Neural progenitor cell (in vitro differentiated cells): ENCODE measurements at regions not wholly inside any gene's neighbourhood (a gene's known extent, or its start where the extent isn't known, plus 50 kb on each side); places are given as distances from the start of the nearest gene placed in this dataset.

Experiments used
- DNase-seq: peaks from one replicate; pipeline ENCODE4 v3.0.0-alpha.2; 2016; ENCODE audit warnings: low spot score
- H2AFZ ChIP-seq: fragments of 200-600 bp; sonication (generic); replicated peaks from 2 replicates; pipeline ENCODE4 v1.6.1; 2016; ENCODE audit warnings: antibody characterized with exemption
- H3F3A ChIP-seq: fragments of 200-600 bp; sonication (generic); 2 replicates; pipeline ENCODE4 v1.6.1; 2016; ENCODE audit warnings: antibody characterized with exemption, low read depth
- H3K27ac ChIP-seq: fragments of 200-600 bp; sonication (generic); 2 replicates; pipeline ENCODE4 v1.5.1; 2016; ENCODE audit warnings: mild to moderate bottlenecking
- H3K27me3 ChIP-seq: fragments of 200-600 bp; sonication (generic); 2 replicates; pipeline ENCODE4 v1.6.1; 2016; ENCODE audit warnings: mild to moderate bottlenecking, moderate library complexity
- H3K36me3 ChIP-seq: fragments of 200-600 bp; sonication (generic); 2 replicates; pipeline ENCODE4 v1.5.1; 2016
- H3K4me1 ChIP-seq: fragments of 200-600 bp; sonication (generic); 2 replicates; pipeline ENCODE4 v1.6.1; 2016; ENCODE audit warnings: mixed run types
- H3K4me2 ChIP-seq: fragments of 200-600 bp; sonication (generic); 2 replicates; pipeline ENCODE4 v1.6.1; 2016
- H3K4me3 ChIP-seq: fragments of 200-600 bp; sonication (generic); 2 replicates; pipeline ENCODE4 v1.5.1; 2016
- H3K79me2 ChIP-seq: fragments of 200-600 bp; sonication (generic); 2 replicates; pipeline ENCODE4 v1.6.1; 2016; ENCODE audit warnings: low read depth
- H3K9ac ChIP-seq: fragments of 200-600 bp; sonication (generic); 2 replicates; pipeline ENCODE4 v1.6.1; 2016
- H3K9me3 ChIP-seq: fragments of 200-600 bp; sonication (generic); 2 replicates; pipeline ENCODE4 v1.5.1; 2016; ENCODE audit warnings: low read depth
- H4K20me1 ChIP-seq: fragments of 200-600 bp; sonication (generic); 2 replicates; pipeline ENCODE4 v1.6.1; 2016; ENCODE audit warnings: low read depth
- H3K27ac Mint-ChIP-seq: 3 replicates; pipeline ENCODE4 v1.8.0; 2021; ENCODE audit warnings: mixed read lengths
- H3K27me3 Mint-ChIP-seq: 2 replicates; pipeline ENCODE4 v1.8.0; 2022; ENCODE audit warnings: low read depth, mild to moderate bottlenecking, inconsistent platforms, moderate library complexity, mixed read lengths; ENCODE audit not compliant: insufficient read depth
- H3K36me3 Mint-ChIP-seq: 3 replicates; pipeline ENCODE4 v1.8.0; 2021; ENCODE audit warnings: mixed read lengths
- H3K4me1 Mint-ChIP-seq: 3 replicates; pipeline ENCODE4 v1.8.0; 2021; ENCODE audit warnings: mixed read lengths
- H3K4me3 Mint-ChIP-seq: 3 replicates; pipeline ENCODE4 v1.8.0; 2021; ENCODE audit warnings: mild to moderate bottlenecking, moderate library complexity, mixed read lengths
- H3K9me3 Mint-ChIP-seq: 3 replicates; pipeline ENCODE4 v1.8.0; 2020; ENCODE audit warnings: mixed read lengths
- EZH2 ChIP-seq: fragments of 200-600 bp; sonication (generic); IDR thresholded peaks from 2 replicates; pipeline ENCODE4 v1.6.1; 2017; ENCODE audit warnings: antibody characterized with exemption, mild to moderate bottlenecking, moderate library complexity
- EZH2phosphoT487 ChIP-seq: fragments of 200-600 bp; sonication (generic); IDR thresholded peaks from 2 replicates; pipeline ENCODE4 v1.6.1; 2017; ENCODE audit warnings: antibody characterized with exemption
- TF ChIP-seq, protein P1 (sequence below): fragments of 200-600 bp; sonication (generic); IDR thresholded peaks from 2 replicates; pipeline ENCODE4 v1.5.1; 2017; ENCODE audit warnings: antibody characterized with exemption, mild to moderate bottlenecking

DNA sequence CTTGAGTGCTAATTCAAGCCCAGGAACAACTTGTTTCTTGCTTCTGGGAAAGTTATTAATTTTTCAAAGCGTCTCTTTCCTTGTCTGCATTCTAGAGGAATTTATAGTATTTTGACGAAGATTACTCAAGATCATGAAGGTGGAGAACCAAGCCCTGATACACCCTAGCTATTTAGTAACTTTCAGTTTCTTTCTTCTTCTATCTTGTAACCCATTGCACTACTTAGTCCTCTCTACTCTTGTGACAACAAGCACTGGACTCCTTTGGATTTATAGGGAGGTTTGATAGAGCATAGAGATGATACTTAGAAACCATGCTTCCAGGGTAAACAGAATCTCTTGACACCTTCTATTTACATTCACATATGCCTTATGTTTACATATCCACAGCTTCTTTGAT, 203.3 kb upstream of the GRM7 start:
- Histone ChIP-seq H3K27me3 (no peaks in the 10 kb centered on the region), H3F3A (no peaks in the 10 kb centered on the region), H3K4me2 (no peak overlapping the region), H3K79me2 (no peaks in the 10 kb centered on the region), H3K9ac (no peak overlapping the region), H3K36me3 (no peaks in the 10 kb centered on the region), H3K4me3 (no peak overlapping the region), H2AFZ (no peak overlapping the region), H4K20me1 (no peaks in the 10 kb centered on the region), H3K9me3 (no peaks in the 10 kb centered on the region), H3K4me1 (no peaks in the 10 kb centered on the region), H3K27ac (no peak overlapping the region)
- Mint-ChIP-seq H3K9me3 (peaks cover 20% of the 10 kb centered on the region), H3K4me1 (no peaks in the 10 kb centered on the region), H3K36me3 (no peaks in the 10 kb centered on the region), H3K27ac (no peak overlapping the region), H3K27me3 (peaks cover under 1% of the 10 kb centered on the region), H3K4me3 (no peak overlapping the region)
- no peak for DNase-seq
- TF ChIP-seq EZH2phosphoT487 (no peak), EZH2 (no peak)
- TF ChIP-seq, protein P1, sequence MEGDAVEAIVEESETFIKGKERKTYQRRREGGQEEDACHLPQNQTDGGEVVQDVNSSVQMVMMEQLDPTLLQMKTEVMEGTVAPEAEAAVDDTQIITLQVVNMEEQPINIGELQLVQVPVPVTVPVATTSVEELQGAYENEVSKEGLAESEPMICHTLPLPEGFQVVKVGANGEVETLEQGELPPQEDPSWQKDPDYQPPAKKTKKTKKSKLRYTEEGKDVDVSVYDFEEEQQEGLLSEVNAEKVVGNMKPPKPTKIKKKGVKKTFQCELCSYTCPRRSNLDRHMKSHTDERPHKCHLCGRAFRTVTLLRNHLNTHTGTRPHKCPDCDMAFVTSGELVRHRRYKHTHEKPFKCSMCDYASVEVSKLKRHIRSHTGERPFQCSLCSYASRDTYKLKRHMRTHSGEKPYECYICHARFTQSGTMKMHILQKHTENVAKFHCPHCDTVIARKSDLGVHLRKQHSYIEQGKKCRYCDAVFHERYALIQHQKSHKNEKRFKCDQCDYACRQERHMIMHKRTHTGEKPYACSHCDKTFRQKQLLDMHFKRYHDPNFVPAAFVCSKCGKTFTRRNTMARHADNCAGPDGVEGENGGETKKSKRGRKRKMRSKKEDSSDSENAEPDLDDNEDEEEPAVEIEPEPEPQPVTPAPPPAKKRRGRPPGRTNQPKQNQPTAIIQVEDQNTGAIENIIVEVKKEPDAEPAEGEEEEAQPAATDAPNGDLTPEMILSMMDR = no peak

DNA sequence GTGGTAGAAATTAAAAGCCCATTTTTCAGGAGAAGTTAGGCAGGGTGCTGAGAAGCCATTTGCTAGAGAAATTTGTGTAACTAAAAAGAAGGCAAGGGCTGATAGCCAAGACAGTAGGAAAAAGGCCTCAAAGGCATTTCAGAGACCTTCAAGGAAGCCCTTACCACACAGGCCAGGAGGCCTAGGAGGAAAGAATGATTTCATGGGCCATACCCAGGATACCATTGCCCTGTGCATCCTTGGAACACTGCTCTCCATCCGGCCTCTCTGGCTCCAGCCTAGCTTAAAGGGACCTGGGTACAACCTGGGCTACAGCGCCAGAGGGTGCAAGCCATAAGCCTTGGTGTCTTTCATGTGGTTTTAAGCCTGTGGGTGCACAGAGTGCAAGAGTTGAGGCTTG, 193.6 kb upstream of the GRM7 start:
- H3F3A ChIP-seq = no peaks in the 10 kb centered on the region
- no peak overlapping the region for H3K4me3 ChIP-seq
- H2AFZ ChIP-seq = no peak overlapping the region
- H3K9ac ChIP-seq = no peak overlapping the region
- DNase-seq = no peak
- H4K20me1 ChIP-seq = no peaks in the 10 kb centered on the region
- Mint-ChIP-seq H3K27me3 (no peaks in the 10 kb centered on the region), H3K4me3 (no peak overlapping the region), H3K36me3 (no peaks in the 10 kb centered on the region), H3K9me3 (peaks cover 9% of the 10 kb centered on the region), H3K27ac (no peak overlapping the region), H3K4me1 (no peaks in the 10 kb centered on the region)
- TF ChIP-seq EZH2phosphoT487 = no peak
- TF ChIP-seq, protein P1 = no peak
- TF ChIP-seq EZH2 = no peak
- H3K79me2 ChIP-seq = no peaks in the 10 kb centered on the region
- no peak overlapping the region for H3K4me2 ChIP-seq
- no peak overlapping the region for H3K27ac ChIP-seq
- H3K9me3 ChIP-seq = no peaks in the 10 kb centered on the region
- no peaks in the 10 kb centered on the region for H3K36me3 ChIP-seq
- no peaks in the 10 kb centered on the region for H3K4me1 ChIP-seq
- no peaks in the 10 kb centered on the region for H3K27me3 ChIP-seq

DNA sequence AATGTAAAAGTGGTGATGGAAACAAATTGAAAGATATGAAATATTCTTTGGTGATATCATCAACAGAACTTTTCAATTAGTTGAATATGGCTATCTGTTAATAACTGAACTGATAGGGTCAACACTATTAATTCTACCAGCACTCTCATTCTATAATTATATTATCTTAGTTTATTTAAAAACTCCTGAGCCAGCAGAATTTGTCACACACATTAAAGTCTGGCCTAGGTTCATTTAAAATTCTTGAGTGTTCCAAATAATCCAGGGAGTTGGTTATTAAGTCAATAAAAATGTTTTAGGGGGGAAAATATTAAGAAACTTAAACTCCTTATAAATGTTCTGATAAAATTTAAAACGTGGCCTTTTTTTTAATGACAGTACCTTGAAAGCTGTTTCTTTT, 189.6 kb upstream of the GRM7 start:
- H3K4me3 ChIP-seq = no peak overlapping the region
- no peak for TF ChIP-seq EZH2
- TF ChIP-seq, protein P1 = no peak
- no peak for TF ChIP-seq EZH2phosphoT487

DNA sequence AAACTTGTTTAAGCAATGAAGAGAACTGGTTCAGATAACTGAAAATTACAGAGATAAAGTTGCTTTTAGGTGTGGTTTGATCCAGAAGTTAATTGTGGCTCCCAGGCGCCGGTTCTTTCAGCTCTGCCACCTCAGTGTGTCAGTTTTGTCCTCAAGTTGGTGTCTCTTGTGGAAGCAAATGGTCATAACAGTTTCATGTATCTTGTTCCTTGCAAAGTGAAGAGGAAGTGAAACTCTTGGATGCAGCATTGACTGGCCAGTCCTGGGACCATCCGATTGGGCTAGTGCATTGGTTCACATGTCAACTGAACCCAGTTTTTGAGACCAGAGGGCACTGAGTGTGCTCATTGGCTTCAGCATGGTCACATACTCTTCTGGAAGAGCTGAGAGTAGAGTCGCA, 181.4 kb upstream of the GRM7 start:
- H3F3A ChIP-seq = no peaks in the 10 kb centered on the region
- H3K27ac Mint-ChIP-seq = no peak overlapping the region
- no peaks in the 10 kb centered on the region for H3K27me3 ChIP-seq
- H3K4me1 Mint-ChIP-seq = no peaks in the 10 kb centered on the region
- H4K20me1 ChIP-seq = no peaks in the 10 kb centered on the region
- no peak overlapping the region for H3K27ac ChIP-seq
- H3K9ac ChIP-seq = no peak overlapping the region
- no peaks in the 10 kb centered on the region for H3K4me1 ChIP-seq
- H3K79me2 ChIP-seq = no peaks in the 10 kb centered on the region
- H2AFZ ChIP-seq = no peak overlapping the region
- no peaks in the 10 kb centered on the region for H3K36me3 ChIP-seq
- H3K4me3 Mint-ChIP-seq = no peak overlapping the region
- H3K9me3 Mint-ChIP-seq = peaks cover 3% of the 10 kb centered on the region
- DNase-seq = no peak
- H3K36me3 Mint-ChIP-seq = no peaks in the 10 kb centered on the region
- H3K9me3 ChIP-seq = no peaks in the 10 kb centered on the region
- H3K4me2 ChIP-seq = no peak overlapping the region
- no peak for TF ChIP-seq EZH2phosphoT487
- no peak for TF ChIP-seq EZH2
- TF ChIP-seq, protein P1 = no peak
- no peak overlapping the region for H3K4me3 ChIP-seq
- H3K27me3 Mint-ChIP-seq = peaks cover 3% of the 10 kb centered on the region

More for the DNA sequence above, 189.6 kb upstream of the GRM7 start:
- Histone ChIP-seq H3K9me3 (no peaks in the 10 kb centered on the region), H3K4me2 (no peak overlapping the region), H3K9ac (no peak overlapping the region), H3K36me3 (no peaks in the 10 kb centered on the region), H2AFZ (no peak overlapping the region), H3K79me2 (no peaks in the 10 kb centered on the region), H4K20me1 (no peaks in the 10 kb centered on the region), H3K27me3 (no peaks in the 10 kb centered on the region), H3K27ac (no peak overlapping the region), H3F3A (no peaks in the 10 kb centered on the region), H3K4me1 (no peaks in the 10 kb centered on the region)
- Mint-ChIP-seq H3K36me3 (no peaks in the 10 kb centered on the region), H3K9me3 (peaks cover 5% of the 10 kb centered on the region), H3K4me1 (no peaks in the 10 kb centered on the region), H3K4me3 (no peak overlapping the region), H3K27ac (no peak overlapping the region), H3K27me3 (no peaks in the 10 kb centered on the region)
- no peak for DNase-seq
